GM12865 (cell line): ENCODE measurements at regions not wholly inside any gene's neighbourhood (a gene's known extent, or its start where the extent isn't known, plus 50 kb on each side); places are given as distances from the start of the nearest gene placed in this dataset.

ENCODE experiments used
- DNase-seq: peaks from one replicate; pipeline ENCODE4 v3.0.0; 2010; ENCODE audit warnings: low read depth
- H3K4me3 ChIP-seq: 2 replicates; pipeline ENCODE4 v1.5.1; 2011; ENCODE audit warnings: mild to moderate bottlenecking, low read depth, low read length, control low read depth
- TF ChIP-seq, protein P1 (sequence below): IDR thresholded peaks from 2 replicates; pipeline ENCODE4 v1.5.1; 2011; ENCODE audit warnings: low read length, control low read depth, low read depth, inconsistent platforms; ENCODE audit not compliant: insufficient read depth; ENCODE audit errors: missing control alignments

DNA sequence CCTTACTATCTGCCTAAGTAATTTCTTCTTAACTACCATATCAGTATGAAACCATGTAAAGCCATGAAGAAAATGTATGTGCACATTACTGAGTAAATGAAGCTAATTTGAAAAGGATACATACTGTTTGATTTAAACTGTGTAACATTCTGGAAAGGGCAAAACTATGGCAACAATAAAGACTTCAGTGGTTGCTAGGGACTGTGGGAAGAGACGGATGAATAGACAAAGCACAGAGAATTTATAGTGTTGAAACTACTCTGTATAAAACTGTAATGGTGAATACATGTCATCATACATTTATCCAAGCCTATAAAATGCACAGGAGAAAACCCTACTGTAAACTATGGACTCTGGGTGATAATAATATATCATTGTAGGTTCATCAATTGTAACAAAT is 1103.7 kb upstream of the EPHA6 start:
- TF ChIP-seq, protein P1, sequence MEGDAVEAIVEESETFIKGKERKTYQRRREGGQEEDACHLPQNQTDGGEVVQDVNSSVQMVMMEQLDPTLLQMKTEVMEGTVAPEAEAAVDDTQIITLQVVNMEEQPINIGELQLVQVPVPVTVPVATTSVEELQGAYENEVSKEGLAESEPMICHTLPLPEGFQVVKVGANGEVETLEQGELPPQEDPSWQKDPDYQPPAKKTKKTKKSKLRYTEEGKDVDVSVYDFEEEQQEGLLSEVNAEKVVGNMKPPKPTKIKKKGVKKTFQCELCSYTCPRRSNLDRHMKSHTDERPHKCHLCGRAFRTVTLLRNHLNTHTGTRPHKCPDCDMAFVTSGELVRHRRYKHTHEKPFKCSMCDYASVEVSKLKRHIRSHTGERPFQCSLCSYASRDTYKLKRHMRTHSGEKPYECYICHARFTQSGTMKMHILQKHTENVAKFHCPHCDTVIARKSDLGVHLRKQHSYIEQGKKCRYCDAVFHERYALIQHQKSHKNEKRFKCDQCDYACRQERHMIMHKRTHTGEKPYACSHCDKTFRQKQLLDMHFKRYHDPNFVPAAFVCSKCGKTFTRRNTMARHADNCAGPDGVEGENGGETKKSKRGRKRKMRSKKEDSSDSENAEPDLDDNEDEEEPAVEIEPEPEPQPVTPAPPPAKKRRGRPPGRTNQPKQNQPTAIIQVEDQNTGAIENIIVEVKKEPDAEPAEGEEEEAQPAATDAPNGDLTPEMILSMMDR, result no peak
- no peak overlapping the region for H3K4me3 ChIP-seq
- no peak for DNase-seq

DNA sequence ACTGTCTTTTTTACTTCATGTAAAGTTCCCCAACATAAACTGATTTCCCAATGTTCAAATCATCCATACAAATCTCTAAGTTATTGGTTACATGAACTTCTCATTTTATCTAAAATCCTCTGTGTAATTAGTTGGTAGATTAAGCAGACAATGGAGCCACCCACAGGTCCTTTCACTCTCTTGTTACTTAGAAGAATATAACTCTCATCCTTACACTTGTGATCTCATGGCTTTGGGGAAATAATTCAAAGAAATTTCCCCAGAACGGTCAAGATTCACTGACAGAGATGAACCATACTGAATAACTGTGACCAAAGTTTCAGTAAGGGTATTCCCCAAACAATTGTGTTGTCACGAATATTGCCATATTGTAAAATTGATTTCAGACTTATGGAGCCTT is 1102.6 kb upstream of the EPHA6 start:
- TF ChIP-seq, protein P1, result no peak
- no peak for DNase-seq
- H3K4me3 ChIP-seq, result no peak overlapping the region

DNA sequence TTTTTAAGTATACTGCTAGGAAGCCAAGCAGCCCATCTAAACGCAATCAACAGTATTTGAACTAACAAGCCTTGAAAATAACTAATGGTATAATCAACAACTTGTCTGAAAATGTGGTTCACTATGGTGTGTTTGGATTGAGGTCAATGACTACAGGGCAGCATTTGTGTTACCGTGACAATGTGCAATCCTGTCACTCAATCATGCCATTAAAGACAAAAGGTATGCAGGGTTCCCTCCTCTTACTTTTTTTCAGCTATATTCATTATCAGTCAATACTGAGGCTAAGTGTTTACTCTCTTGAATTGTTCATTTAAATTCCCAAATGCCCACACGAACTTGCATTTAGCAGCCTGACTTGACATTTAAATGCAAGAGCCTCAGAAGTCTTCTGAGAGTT is 1099.3 kb upstream of the EPHA6 start:
- TF ChIP-seq, protein P1, result no peak
- DNase-seq, result no peak
- no peak overlapping the region for H3K4me3 ChIP-seq

DNA sequence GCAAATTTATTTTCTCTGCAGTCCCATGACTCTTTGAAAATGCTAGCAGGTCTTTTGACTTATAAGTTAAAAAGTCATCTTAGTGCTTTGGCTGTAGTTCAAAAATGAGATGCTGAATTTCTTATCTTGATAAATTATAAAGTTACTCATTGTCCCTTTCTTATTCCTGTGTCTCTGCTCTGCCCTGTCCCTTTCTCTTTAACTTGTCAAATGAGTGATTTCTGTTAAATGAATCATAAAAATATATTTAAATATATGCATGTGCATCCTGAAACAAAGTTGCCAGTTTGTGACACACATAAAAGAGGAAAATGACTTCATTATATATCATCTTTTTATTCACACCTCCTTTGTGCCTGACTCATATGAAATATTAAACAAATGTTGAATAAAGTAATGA is 1097.3 kb upstream of the EPHA6 start:
- no peak for DNase-seq
- TF ChIP-seq, protein P1, result no peak
- H3K4me3 ChIP-seq, result no peak overlapping the region

DNA sequence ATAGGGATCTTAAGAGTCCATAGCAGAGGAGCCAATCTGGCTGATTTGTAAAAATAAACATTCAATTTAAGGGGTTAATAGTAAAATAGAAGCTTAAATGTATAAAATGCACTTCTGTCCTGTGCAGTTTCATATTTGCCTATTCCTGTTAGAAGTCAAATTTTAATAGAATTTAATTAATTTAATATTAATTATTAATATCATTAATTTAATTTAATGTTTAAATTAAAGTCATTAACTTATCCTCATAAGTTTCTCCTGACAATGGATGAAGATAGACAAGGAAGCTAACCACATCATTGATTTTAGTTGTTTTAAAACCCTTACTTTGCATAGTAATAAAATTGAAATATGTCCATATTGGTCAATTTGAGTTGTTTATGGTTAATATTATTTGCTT is 1096.2 kb upstream of the EPHA6 start:
- DNase-seq, result no peak
- TF ChIP-seq, protein P1, result no peak
- H3K4me3 ChIP-seq, result no peak overlapping the region

DNA sequence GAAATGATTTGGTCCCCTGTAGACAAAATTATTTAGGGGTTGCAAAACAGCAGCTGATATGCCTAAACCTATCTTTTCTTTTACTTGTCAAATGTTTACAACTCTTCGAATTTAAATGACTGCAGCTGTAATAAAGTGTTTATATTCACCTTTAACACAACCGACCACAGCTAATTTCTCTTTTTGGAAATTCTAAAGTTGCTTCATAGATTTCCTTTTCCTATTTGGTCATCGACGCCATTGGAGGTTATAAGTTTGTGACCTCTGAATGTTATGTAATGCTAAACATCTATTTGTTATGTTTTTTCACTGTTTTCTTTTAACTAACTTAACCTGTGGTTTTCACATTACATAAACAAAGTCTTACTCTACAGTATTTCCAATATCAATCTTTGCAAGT is 1094.9 kb upstream of the EPHA6 start:
- no peak for DNase-seq
- TF ChIP-seq, protein P1, result no peak

DNA sequence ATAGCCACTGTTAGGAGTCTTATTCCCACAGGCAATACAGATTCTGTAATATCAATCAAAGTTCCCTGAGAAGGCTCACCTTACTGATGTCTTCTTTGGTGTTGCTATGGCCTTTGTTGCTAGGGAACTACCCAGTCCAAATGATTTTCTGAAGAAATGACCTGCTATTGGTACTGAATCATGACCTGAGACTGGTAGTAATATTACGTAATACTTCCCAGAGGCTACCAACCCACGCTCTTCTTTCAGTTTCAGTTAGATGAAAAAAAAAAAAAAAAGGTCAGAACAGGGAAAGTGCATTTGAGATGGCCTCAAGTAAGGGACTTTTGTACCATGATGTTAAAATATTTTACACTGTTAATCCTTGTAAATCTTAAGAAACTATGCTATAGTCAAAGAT is 1092.5 kb upstream of the EPHA6 start:
- DNase-seq, result peak; percentile 1
- TF ChIP-seq, protein P1, result no peak

More for the DNA sequence above, 1094.9 kb upstream of the EPHA6 start:
- H3K4me3 ChIP-seq, result no peak overlapping the region

More for the DNA sequence above, 1092.5 kb upstream of the EPHA6 start:
- H3K4me3 ChIP-seq, result no peak overlapping the region
